GM03348 (cell line): ENCODE measurements at regions not wholly inside any gene's neighbourhood (a gene's known extent, or its start where the extent isn't known, plus 50 kb on each side); places are given as distances from the start of the nearest gene placed in this dataset.
"Not testable (repeated sequence)": the region's sequence is repeated elsewhere in the genome, so short reads cannot be mapped to it uniquely, and the experiment has no call there.

Experiments
- DNase-seq: peaks from one replicate; pipeline ENCODE4 v3.0.0; 2012; ENCODE audit warnings: low spot score

GRCh38 chr4:12173496-12173895, 744.8 kb upstream of the HS3ST1 start:
- no peak for DNase-seq

- DNase-seq = no peak
These were observed 743.7 kb upstream of the HS3ST1 start for GRCh38 chr4:12172198-12172973.

- no peak for DNase-seq
These were observed 741.6 kb upstream of the HS3ST1 start for GRCh38 chr4:12170308-12170707.

- DNase-seq = no peak
These were observed 736.9 kb upstream of the HS3ST1 start for GRCh38 chr4:12165616-12166015.

GRCh38 chr4:12146339-12146738, 717.6 kb upstream of the HS3ST1 start:
- no peak for DNase-seq

- no peak for DNase-seq
These were observed 717.1 kb upstream of the HS3ST1 start for GRCh38 chr4:12145768-12146167.

- DNase-seq = no peak
These were observed 716.4 kb upstream of the HS3ST1 start for GRCh38 chr4:12145106-12145505.

- no peak for DNase-seq
These were observed 715.4 kb upstream of the HS3ST1 start for GRCh38 chr4:12144051-12144450.

- no peak for DNase-seq
These were observed 712.2 kb upstream of the HS3ST1 start for GRCh38 chr4:12140864-12141263.

- DNase-seq = no peak
These were observed 710.6 kb upstream of the HS3ST1 start for GRCh38 chr4:12139296-12139695.

- no peak for DNase-seq
These were observed 709.8 kb upstream of the HS3ST1 start for GRCh38 chr4:12138488-12138887.

GRCh38 chr4:12137575-12137974, 708.9 kb upstream of the HS3ST1 start:
- DNase-seq = no peak

GRCh38 chr4:12126474-12126873, 697.8 kb upstream of the HS3ST1 start:
- no peak for DNase-seq

- DNase-seq = no peak
These were observed 695.4 kb upstream of the HS3ST1 start for GRCh38 chr4:12124138-12124537.

GRCh38 chr4:12123707-12124106, 695.0 kb upstream of the HS3ST1 start:
- no peak for DNase-seq

GRCh38 chr4:12122316-12122715, 693.6 kb upstream of the HS3ST1 start:
- DNase-seq = no peak

- DNase-seq = no peak
These were observed 692.3 kb upstream of the HS3ST1 start for GRCh38 chr4:12120968-12121367.

- no peak for DNase-seq
These were observed 690.0 kb upstream of the HS3ST1 start for GRCh38 chr4:12118651-12119213.

- DNase-seq = no peak
These were observed 687.4 kb upstream of the HS3ST1 start for GRCh38 chr4:12116009-12116552.

GRCh38 chr4:12110627-12111026, 681.9 kb upstream of the HS3ST1 start:
- DNase-seq = no peak

- not testable (repeated sequence) for DNase-seq
These were observed 680.4 kb upstream of the HS3ST1 start for GRCh38 chr4:12109056-12109455.

- no peak for DNase-seq
These were observed 676.8 kb upstream of the HS3ST1 start for GRCh38 chr4:12105519-12105918.

- not testable (repeated sequence) for DNase-seq
These were observed 661.2 kb upstream of the HS3ST1 start for GRCh38 chr4:12089920-12090319.

- no peak for DNase-seq
These were observed 656.0 kb upstream of the HS3ST1 start for GRCh38 chr4:12084690-12085089.
